ENCODE measurements at regions not wholly inside any gene's neighbourhood (a gene's known extent, or its start where the extent isn't known, plus 50 kb on each side); places are given as distances from the start of the nearest gene placed in this dataset.
A peak's percentile ranks its signal among the peaks of the same experiment; 100 is the strongest.

DNA sequence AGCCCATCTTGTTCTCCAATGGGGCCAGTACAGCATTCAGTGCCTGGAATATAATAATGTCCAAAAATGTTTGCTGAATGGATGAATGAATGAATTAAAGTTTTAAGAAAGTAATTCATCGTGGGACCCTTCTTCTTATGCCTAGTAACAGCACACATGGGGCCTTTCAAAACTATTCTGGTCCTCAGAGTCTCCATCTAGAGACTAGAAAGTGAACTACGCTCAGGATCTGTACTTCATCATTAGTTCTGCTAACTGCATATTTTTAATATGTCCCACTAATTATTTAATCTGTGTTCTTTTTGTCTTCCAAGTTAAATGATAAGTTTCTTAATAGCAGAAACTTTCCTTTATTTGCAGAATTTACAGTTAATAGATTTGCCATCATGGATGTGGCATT, 172.5 kb downstream of the SMAD2 start:
- Histone ChIP-seq H3K9ac (ENCODE audit: insufficient read depth in 1 of 2, low read length in 2 of 2) (no peak overlapping the region), H3K4me1 (ENCODE audit: control insufficient read depth in 5 of 5, insufficient read depth in 5 of 5, low read length in 5 of 5) (no peaks in the 10 kb centered on the region), H3K27ac (ENCODE audit: low read depth in 1 of 2, low read length in 1 of 2) (no peak overlapping the region), H3K36me3 (ENCODE audit: control insufficient read depth in 4 of 4, insufficient read depth in 4 of 4, low read length in 4 of 4) (no peaks in the 10 kb centered on the region), H3K4me3 (no peak overlapping the region), H3K27me3 (ENCODE audit: control insufficient read depth in 3 of 3, insufficient read depth in 3 of 3, low read length in 2 of 3) (no peaks in the 10 kb centered on the region), H3K9me3 (ENCODE audit: control insufficient read depth in 4 of 4, insufficient read depth in 3 of 4, low read length in 3 of 4) (peaks cover 0 to 4% (median 1%) of the 10 kb centered on the region in 4 donors)
- TF ChIP-seq, protein P1, sequence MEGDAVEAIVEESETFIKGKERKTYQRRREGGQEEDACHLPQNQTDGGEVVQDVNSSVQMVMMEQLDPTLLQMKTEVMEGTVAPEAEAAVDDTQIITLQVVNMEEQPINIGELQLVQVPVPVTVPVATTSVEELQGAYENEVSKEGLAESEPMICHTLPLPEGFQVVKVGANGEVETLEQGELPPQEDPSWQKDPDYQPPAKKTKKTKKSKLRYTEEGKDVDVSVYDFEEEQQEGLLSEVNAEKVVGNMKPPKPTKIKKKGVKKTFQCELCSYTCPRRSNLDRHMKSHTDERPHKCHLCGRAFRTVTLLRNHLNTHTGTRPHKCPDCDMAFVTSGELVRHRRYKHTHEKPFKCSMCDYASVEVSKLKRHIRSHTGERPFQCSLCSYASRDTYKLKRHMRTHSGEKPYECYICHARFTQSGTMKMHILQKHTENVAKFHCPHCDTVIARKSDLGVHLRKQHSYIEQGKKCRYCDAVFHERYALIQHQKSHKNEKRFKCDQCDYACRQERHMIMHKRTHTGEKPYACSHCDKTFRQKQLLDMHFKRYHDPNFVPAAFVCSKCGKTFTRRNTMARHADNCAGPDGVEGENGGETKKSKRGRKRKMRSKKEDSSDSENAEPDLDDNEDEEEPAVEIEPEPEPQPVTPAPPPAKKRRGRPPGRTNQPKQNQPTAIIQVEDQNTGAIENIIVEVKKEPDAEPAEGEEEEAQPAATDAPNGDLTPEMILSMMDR (IDR thresholded peaks at IDR 0.05; ENCODE audit: control extremely low read depth, extremely low read depth), result no peak
- DNase-seq (no peak), ATAC-seq (ENCODE audit: insufficient read depth, low FRiP score) (no peak)
- WGBS, 2 donors, result 69 to 77% methylated on average over 2 of the region's 2 CpGs

DNA sequence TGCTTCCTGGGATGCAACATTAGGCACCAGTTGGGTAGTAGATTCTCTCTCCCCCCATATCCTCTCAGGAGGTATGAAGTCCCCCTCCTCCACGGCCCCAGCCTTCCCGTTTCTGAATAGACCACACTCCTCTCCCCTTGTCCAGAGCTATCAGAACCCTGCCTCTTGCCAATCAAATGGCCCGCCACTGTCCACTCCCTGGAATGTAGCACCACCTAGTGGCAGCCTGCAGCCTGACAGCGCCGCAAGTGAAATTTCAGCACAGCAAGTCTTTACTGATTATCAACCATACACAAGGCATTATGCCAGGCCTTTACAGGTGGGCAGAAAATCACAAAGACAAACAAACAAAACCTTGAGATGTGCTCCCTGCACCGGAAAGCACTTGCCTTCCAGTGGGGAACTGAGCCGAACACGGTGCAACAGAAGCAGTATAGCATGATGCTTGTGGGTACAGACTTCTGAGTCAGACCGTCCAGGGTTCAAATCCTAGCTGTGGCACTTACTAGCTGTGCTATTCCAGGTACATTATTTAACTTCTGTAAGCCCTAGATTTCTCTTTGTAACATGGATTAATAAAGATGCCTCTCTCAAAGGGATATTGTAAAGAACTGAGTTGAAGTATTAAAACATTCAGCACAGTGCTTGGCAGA, 174.0 kb downstream of the SMAD2 start:
- ATAC-seq (ENCODE audit: insufficient read depth, low FRiP score) (peak; percentile 87), DNase-seq (peak; percentile 42 to 59 (median 51))
- H3K9me3 ChIP-seq (ENCODE audit: control insufficient read depth in 4 of 4, insufficient read depth in 3 of 4, low read length in 3 of 4), result peaks cover 0 to 4% (median 1%) of the 10 kb centered on the region in 4 donors
- H3K4me1 ChIP-seq (ENCODE audit: control insufficient read depth in 5 of 5, insufficient read depth in 5 of 5, low read length in 5 of 5), result no peaks in the 10 kb centered on the region
- H3K27me3 ChIP-seq (ENCODE audit: control insufficient read depth in 3 of 3, insufficient read depth in 3 of 3, low read length in 2 of 3), result no peaks in the 10 kb centered on the region
- 22 to 25% methylated on average over 9 of the region's 9 CpGs for WGBS, 2 donors
- no peak overlapping the region for H3K9ac ChIP-seq (ENCODE audit: insufficient read depth in 1 of 2, low read length in 2 of 2)
- H3K36me3 ChIP-seq (ENCODE audit: control insufficient read depth in 4 of 4, insufficient read depth in 4 of 4, low read length in 4 of 4), result no peaks in the 10 kb centered on the region
- no peak overlapping the region for H3K4me3 ChIP-seq
- no peak overlapping the region for H3K27ac ChIP-seq (ENCODE audit: low read depth in 1 of 2, low read length in 1 of 2)
- TF ChIP-seq, protein P1 (IDR thresholded peaks at IDR 0.05; ENCODE audit: control extremely low read depth, extremely low read depth), result peak; percentile 71

DNA sequence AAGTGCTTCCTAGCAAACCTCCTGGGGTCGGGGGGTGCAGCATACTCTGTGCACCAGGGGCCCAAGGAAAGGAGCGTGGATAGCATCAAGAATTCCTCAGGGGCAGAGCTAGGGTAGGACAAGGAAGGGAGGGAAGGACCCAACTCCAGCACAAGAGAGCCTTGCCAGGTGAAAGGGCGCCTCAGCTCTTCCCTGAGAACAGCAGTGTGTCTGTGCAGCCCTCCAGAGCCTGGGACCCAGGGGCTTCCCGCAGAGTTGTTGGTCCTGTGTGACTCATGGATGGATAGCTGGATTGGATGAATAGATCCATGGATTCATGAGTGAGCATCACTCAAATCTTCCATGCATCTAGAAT, 175.4 kb downstream of the SMAD2 start:
- no peak overlapping the region for H3K9ac ChIP-seq (ENCODE audit: insufficient read depth in 1 of 2, low read length in 2 of 2)
- H3K27me3 ChIP-seq (ENCODE audit: control insufficient read depth in 3 of 3, insufficient read depth in 3 of 3, low read length in 2 of 3), result peaks cover 0 to 2% (median 0%) of the 10 kb centered on the region in 3 donors
- ATAC-seq (ENCODE audit: insufficient read depth, low FRiP score), result no peak
- H3K4me3 ChIP-seq, result no peak overlapping the region
- TF ChIP-seq, protein P1 (IDR thresholded peaks at IDR 0.05; ENCODE audit: control extremely low read depth, extremely low read depth), result no peak
- H3K4me1 ChIP-seq (ENCODE audit: control insufficient read depth in 5 of 5, insufficient read depth in 5 of 5, low read length in 5 of 5), result no peaks in the 10 kb centered on the region
- no peaks in the 10 kb centered on the region for H3K36me3 ChIP-seq (ENCODE audit: control insufficient read depth in 4 of 4, insufficient read depth in 4 of 4, low read length in 4 of 4)
- no peak for DNase-seq
- no peak overlapping the region for H3K27ac ChIP-seq (ENCODE audit: low read depth in 1 of 2, low read length in 1 of 2)
- 79 to 91% methylated on average over 4 of the region's 4 CpGs for WGBS, 2 donors
- H3K9me3 ChIP-seq (ENCODE audit: control insufficient read depth in 4 of 4, insufficient read depth in 3 of 4, low read length in 3 of 4), result peaks cover 0 to 4% (median 0%) of the 10 kb centered on the region in 4 donors

Data from lung (tissue), 11 donors.